IMR-90 (cell line): ENCODE measurements at regions not wholly inside any gene's neighbourhood (a gene's known extent, or its start where the extent isn't known, plus 50 kb on each side); places are given as distances from the start of the nearest gene placed in this dataset.

Source experiments
- CTCF ChIP-seq: conservative IDR thresholded peaks from 2 replicates; pipeline ENCODE4 v1.5.1; 2012; ENCODE audit warnings: mild to moderate bottlenecking, low read depth, low read length, improper control_type of control experiment
- RCOR1 ChIP-seq: IDR thresholded peaks from 2 replicates; pipeline ENCODE4 v1.6.1; 2012; ENCODE audit warnings: mild to moderate bottlenecking, low read length, improper control_type of control experiment; ENCODE audit not compliant: insufficient replicate concordance

GRCh38 chr2:16971722-16972234 lies 306.1 kb upstream of the CYRIA start:
- TF ChIP-seq CTCF, result no peak
- TF ChIP-seq RCOR1, result no peak
